C1 segment of cervical spinal cord (tissue), 14 donors: ENCODE measurements at regions not wholly inside any gene's neighbourhood (a gene's known extent, or its start where the extent isn't known, plus 50 kb on each side); places are given as distances from the start of the nearest gene placed in this dataset.

Experiments
- DNase-seq, 14 donors: peaks; one replicate each; lab custom pipeline; 2025; lab: John Stamatoyannopoulos, UW

DNA sequence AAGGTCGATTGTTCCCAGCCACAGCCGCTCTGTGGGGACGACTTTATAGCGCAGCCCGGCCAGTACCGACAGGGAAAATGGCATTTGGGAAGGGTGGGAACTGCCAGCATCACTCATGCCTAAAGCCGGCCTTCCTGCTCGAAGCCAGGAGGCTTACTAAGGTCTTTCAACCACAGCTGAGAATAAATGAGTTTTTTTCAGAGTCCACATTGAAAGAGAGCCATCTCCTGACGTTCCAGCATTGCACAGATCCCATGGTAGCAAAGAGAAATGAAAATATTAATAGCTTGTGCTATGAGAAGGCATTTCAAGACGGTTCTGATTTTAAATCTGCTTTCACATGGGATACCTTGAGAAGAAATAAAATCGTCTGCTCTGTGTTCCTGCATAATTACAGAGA, 230.2 kb upstream of the IGF1R start:
- peak in 1 of 14 donors; percentile 36 for DNase-seq

DNA sequence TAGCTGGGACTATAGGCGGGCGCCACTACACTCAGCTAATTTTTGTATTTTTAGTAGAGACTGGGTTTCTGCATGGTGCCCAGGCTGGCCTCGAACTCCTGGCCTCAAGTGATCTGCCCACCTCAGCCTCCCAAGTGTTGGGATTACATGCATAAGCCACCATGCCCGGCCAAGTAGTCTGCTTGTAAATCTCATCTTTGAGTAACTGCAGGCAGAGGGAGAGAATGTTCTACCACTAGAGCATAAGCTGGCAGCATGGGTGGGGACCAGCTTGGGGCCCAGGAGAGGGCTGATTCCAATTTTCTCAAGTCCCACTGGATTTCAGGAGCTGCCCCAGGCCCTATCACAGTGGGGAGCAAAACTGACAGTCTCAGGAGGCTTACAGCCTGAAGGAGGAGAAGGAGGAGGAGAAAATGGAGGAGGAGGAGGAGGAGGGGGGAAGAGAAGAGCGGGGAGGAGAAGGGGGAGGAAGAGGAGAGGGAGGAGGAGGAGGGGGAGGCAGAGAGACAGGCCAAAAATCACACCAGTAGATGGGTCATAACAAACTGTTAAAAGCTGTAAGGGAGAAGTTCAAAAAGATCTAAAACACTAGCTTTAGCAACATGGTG, 229.1 kb upstream of the IGF1R start:
- DNase-seq: no peak

GRCh38 chr15:98420837-98421236, 227.5 kb upstream of the IGF1R start:
- DNase-seq: no peak

GRCh38 chr15:98421419-98422129, 226.8 kb upstream of the IGF1R start:
- peak in 9 of 14 donors; percentile 6 to 67 (median 29) for DNase-seq

DNA sequence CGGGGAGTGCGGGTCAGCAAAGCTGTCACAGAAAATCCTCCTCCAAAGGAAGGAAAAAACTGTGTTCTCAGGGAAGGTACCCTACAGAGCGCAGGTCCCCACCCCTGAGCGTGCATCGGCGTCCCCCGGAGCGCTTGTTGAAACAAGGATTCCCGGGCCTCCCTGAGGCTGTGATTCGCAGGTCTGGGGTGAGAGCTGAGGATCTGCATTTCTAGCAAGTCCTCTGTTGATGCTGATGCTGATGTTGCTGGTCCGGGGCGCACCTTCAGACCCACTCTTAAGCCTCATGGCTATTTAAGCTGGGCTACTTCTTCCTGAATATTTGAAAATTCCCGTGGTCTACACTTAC, 226.2 kb upstream of the IGF1R start:
- DNase-seq: no peak

DNA sequence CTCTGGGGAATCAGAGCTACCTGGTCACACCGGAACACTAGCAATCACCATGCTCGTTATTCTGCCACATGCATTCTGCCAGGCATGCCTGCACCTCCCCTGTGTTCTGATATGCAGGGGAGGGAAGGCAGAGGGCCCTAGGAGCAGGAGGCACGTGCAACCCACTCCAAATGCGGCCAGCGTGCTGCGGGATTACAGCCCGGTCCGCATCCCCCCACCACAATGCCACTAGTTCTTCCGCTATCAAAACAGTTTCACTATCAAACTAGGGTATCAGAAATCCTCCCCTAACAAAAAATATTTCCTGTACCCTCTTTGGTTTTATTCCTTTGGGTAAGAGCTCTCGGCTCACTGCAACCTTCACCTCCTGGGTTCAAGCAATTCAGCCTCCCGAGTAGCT, 223.2 kb upstream of the IGF1R start:
- no peak for DNase-seq

DNA sequence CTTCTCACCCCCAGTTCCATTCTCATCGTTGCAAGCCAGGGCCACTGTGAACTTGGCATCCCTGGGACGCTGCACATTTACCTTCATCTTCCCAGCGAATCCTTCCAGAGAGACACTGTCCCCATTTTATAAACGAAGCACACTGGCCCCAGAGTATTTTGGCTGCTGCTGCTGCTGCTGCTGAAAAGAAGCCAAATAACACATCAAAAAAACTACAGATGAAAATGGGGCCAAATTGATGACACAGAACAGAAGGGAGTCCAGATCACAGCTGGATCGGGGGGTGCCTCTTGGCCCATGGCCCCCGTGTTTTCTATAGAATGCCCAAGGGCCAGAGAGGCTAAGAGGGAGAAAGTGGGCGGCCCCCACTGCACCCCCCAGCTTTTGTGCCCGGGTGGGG, 221.0 kb upstream of the IGF1R start:
- DNase-seq: no peak

DNA sequence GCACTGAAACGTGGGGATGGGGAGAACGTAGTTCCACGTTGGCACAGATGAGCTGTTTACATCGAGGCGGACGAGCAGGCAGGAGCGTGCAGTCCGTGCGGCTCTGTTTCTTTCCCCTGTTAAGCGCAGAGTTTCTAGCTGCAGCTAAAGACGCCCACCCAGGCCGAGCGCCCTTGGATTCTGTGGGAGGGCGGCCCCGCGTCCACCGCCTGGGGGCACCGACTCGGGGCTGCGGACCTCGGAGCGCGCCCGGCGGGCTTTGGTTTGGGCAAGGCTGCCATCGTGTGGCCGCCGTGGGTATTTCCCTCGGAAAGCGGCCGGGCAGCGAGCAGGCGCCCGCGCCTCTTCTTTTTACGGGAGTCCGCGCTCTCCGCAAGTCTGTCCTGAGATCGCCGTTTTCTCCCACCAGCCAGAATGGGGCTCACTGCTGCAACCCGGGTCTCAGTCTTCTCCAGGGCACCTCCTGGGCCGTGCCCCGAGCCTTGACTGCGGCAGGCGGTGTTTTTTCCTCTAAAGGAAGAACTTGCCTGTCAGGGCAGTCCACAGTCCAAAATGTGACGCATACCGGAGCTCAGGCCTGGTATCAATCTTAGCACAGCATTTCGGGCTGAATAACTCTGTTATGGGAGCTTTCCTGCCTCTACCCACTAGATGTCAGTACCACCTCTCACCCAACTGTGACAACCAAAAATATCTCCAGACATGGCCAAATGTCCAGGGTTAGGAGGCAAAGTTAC, 219.9 kb upstream of the IGF1R start:
- DNase-seq: peak in 11 of 14 donors; percentile 7 to 72 (median 30)

- no peak for DNase-seq
These were observed 217.2 kb upstream of the IGF1R start for GRCh38 chr15:98431171-98431570.

DNA sequence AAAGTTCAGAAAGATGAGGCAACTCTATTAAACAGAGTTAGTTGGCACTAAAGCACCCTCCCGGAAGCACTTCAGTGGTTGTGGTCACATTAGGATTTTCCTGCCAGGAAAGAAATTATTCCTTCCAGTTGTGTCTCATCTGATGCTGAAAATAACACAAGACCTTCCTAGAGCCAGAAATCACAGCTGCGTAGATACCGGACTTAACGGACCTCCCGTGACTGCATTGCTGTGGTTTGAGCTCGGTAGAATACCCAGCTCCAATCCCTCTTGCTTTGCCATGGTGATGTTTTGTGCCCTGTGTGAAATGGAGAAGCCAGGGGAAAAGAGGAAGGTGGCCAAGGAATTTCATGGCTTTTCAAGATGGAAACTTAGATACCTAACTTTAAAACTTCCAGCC, 215.0 kb upstream of the IGF1R start:
- DNase-seq: no peak

DNA sequence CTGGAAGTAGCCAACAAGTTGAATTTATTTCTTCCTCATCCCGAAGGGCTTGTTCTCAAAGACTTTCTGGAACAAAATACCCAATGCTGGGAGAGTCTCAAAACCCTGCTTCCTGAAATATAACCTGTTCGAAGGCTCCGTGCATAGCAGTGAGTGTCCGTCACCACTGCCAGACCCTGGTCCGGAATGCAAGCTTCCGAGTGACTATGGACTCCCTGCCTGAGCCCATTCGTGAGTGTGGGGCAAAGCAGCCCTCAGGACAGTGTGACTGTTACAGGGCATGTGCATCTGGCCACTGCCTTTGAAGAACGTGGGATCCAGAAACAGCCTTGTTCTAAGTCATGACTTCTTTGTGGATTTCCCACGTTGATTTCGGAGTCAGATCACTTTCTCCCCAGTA, 214.5 kb upstream of the IGF1R start:
- DNase-seq: no peak

DNA sequence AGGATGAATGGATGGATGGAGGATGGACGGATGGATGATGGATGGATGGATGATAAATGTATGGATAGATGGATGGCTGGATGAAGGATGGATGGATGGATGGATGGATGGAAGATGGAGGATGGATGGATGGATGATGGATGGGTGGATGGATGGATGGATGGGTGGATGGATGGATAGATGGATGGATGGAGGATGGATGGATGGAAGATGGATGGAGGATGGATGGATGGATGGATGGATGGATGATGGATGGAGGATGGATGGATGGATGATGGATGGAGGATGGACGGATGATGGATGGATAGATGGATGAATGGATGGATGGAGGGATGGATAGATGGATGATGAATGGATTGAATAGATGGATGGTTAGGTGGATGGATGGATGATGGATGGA, 210.6 kb upstream of the IGF1R start:
- no peak for DNase-seq

DNA sequence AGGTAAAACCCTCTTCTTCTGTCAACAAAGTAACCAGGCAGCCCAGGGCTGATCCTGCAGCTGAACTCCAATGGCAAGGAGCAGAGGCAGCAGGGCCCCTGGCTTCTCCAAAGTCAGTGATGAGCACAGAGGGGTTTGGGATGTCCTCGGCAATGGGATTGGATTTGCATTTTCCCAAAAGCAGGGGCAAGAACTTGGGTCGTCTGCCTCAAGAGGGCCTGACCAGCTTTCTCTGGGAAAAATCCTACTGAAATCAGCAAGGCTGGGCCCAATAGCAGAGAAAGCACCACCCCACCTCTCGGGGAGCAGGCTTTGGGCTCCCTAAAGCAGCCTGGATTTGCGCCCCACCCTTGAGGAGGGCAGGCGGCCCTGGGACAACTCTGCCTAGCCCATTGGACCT, 210.0 kb upstream of the IGF1R start:
- no peak for DNase-seq

GRCh38 chr15:98438907-98439306, 209.4 kb upstream of the IGF1R start:
- no peak for DNase-seq

DNA sequence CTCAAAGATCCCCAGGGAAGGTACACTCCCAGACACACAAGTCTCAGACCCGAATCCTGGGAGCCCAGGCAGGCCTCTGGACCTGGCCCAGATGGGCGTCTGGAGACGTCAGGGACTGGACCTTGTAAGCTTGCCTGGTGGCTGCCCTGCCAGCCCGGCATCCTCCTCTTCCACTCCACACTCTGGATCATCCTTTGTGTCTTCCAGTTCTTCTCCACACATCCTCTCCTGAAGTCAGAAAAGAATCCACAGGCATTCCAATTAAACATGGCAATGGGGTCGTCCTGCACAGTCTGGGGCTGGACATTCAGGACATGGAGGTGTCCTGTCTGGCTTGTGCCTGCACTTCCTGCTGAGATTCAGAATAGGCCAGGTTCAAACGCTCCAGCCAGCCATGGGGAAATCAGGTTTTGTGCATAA, 208.8 kb upstream of the IGF1R start:
- DNase-seq: no peak

- no peak for DNase-seq
These were observed 207.4 kb upstream of the IGF1R start for GRCh38 chr15:98440917-98441316.

DNA sequence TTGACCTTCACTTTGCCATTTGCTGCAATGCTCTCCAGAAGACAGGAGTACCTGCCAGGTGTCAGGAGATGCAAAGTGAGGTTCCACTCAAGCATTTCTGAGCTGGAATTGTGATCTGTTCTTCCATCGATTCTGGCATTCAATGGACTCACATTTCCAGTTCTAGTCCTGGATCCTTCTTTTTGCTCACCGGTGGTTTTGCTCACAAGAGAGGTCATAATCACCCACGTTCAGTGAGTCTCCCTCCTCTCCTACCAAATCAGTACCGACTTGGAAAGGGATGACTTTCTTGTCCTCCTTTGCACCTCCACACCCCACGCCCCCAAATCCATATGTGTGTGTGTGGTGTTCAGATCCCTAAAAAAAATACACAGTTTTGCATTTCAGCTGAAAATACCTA, 206.7 kb upstream of the IGF1R start:
- DNase-seq: no peak

GRCh38 chr15:98442379-98442833, 205.9 kb upstream of the IGF1R start:
- DNase-seq: peak in 3 of 14 donors; percentile 4 to 14 (median 6)

- no peak for DNase-seq
These were observed 205.4 kb upstream of the IGF1R start for GRCh38 chr15:98442901-98443300.

GRCh38 chr15:98443526-98443925, 204.8 kb upstream of the IGF1R start:
- no peak for DNase-seq

DNA sequence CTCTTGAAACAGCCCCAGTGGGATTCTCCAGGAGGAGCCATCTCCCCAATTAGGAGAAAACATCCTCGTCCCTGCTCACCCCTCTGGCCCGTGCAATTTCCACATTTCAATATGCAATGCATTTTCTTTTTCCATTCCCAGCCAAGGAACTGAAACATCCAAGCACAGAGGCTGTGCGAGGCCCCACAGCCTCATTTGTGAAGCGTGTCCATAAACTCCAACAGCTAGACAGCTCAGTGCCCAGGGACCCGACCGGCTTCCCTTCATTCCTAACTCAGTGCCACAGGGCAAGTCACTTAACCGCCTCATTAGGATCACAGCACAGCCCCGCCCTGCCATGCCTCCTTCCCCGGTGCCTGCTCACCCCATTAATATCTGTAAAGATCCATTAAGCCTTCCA, 204.2 kb upstream of the IGF1R start:
- no peak for DNase-seq

GRCh38 chr15:98445315-98445714, 203.0 kb upstream of the IGF1R start:
- DNase-seq: no peak

GRCh38 chr15:98446083-98446482, 202.3 kb upstream of the IGF1R start:
- no peak for DNase-seq
